Hepatocyte (in vitro differentiated cells): ENCODE measurements at regions not wholly inside any gene's neighbourhood (a gene's known extent, or its start where the extent isn't known, plus 50 kb on each side); places are given as distances from the start of the nearest gene placed in this dataset.

Experiments
- EZH2 ChIP-seq: fragments of 200-600 bp; sonication (generic); IDR thresholded peaks from 2 replicates; pipeline ENCODE4 v1.6.1; 2016; ENCODE audit warnings: antibody characterized with exemption, mild to moderate bottlenecking, borderline replicate concordance
- TF ChIP-seq, protein P1 (sequence below): fragments of 200-600 bp; sonication (generic); IDR thresholded peaks from 2 replicates; pipeline ENCODE4 v1.5.1; 2016; ENCODE audit warnings: antibody characterized with exemption, mild to moderate bottlenecking; ENCODE audit not compliant: poor library complexity

DNA sequence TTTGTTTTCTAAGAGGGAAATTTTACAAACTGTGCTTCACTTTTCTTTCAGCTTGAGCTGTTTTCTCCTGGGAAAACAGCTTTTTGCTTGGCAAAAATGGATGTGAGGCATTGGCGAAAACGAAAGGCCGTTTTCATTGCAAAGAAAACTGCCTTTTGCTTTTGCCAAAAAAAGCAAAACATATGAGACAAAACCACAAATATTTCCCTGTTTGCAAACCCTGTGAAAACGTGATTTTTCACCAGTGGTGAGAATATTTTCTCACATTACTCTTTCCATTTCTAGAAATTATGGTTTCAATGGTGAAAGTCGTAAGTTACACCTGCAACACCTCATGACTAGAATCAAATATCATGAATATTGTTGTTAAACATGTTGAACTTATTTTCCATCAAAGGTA is 74.0 kb upstream of the ZBTB18 start:
- TF ChIP-seq, protein P1, sequence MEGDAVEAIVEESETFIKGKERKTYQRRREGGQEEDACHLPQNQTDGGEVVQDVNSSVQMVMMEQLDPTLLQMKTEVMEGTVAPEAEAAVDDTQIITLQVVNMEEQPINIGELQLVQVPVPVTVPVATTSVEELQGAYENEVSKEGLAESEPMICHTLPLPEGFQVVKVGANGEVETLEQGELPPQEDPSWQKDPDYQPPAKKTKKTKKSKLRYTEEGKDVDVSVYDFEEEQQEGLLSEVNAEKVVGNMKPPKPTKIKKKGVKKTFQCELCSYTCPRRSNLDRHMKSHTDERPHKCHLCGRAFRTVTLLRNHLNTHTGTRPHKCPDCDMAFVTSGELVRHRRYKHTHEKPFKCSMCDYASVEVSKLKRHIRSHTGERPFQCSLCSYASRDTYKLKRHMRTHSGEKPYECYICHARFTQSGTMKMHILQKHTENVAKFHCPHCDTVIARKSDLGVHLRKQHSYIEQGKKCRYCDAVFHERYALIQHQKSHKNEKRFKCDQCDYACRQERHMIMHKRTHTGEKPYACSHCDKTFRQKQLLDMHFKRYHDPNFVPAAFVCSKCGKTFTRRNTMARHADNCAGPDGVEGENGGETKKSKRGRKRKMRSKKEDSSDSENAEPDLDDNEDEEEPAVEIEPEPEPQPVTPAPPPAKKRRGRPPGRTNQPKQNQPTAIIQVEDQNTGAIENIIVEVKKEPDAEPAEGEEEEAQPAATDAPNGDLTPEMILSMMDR: no peak
- TF ChIP-seq EZH2: no peak
